DOHH2 (cell line): ENCODE measurements at regions not wholly inside any gene's neighbourhood (a gene's known extent, or its start where the extent isn't known, plus 50 kb on each side); places are given as distances from the start of the nearest gene placed in this dataset.

Experiments used
- EZH2phosphoT487 ChIP-seq: fragments of 200-600 bp; sonication (generic); IDR thresholded peaks from 2 replicates; pipeline ENCODE4 v1.6.1; 2017; ENCODE audit warnings: borderline replicate concordance, mild to moderate bottlenecking, antibody characterized with exemption, low read length, moderate library complexity, mixed read lengths
- TF ChIP-seq, protein P1 (sequence below): fragments of 200-600 bp; sonication (generic); IDR thresholded peaks from one replicate; pipeline ENCODE4 v1.5.1; 2014; ENCODE audit warnings: antibody characterized with exemption, mild to moderate bottlenecking, low read depth, low read length; ENCODE audit not compliant: poor library complexity, severe bottlenecking

DNA sequence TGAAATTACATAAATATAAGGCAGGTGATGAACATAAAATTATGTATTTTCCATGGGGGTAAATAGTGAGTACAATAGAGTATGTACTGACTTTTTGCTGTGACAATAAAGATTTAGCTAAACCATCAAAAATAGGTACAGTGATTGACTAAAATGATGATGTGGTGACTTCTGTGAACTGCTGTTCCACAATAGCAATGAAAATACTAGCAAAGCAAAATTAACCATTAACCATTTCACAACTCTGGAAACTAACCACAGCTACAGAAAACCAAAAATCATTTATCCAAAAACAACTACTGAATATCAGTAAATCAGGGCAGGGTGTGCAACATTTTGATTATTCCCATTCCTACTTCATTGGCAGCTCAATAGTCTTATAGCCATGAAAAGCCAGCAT is 161.4 kb upstream of the GYPC start:
- TF ChIP-seq, protein P1, sequence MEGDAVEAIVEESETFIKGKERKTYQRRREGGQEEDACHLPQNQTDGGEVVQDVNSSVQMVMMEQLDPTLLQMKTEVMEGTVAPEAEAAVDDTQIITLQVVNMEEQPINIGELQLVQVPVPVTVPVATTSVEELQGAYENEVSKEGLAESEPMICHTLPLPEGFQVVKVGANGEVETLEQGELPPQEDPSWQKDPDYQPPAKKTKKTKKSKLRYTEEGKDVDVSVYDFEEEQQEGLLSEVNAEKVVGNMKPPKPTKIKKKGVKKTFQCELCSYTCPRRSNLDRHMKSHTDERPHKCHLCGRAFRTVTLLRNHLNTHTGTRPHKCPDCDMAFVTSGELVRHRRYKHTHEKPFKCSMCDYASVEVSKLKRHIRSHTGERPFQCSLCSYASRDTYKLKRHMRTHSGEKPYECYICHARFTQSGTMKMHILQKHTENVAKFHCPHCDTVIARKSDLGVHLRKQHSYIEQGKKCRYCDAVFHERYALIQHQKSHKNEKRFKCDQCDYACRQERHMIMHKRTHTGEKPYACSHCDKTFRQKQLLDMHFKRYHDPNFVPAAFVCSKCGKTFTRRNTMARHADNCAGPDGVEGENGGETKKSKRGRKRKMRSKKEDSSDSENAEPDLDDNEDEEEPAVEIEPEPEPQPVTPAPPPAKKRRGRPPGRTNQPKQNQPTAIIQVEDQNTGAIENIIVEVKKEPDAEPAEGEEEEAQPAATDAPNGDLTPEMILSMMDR: no peak
- no peak for TF ChIP-seq EZH2phosphoT487
